Neural progenitor cell (in vitro differentiated cells): ENCODE measurements at regions not wholly inside any gene's neighbourhood (a gene's known extent, or its start where the extent isn't known, plus 50 kb on each side); places are given as distances from the start of the nearest gene placed in this dataset.
A peak's percentile ranks its signal among the peaks of the same experiment; 100 is the strongest.

Experiments used
- DNase-seq: peaks from one replicate; pipeline ENCODE4 v3.0.0-alpha.2; 2016; ENCODE audit warnings: low spot score
- H2AFZ ChIP-seq: fragments of 200-600 bp; sonication (generic); replicated peaks from 2 replicates; pipeline ENCODE4 v1.6.1; 2016; ENCODE audit warnings: antibody characterized with exemption
- H3F3A ChIP-seq: fragments of 200-600 bp; sonication (generic); 2 replicates; pipeline ENCODE4 v1.6.1; 2016; ENCODE audit warnings: antibody characterized with exemption, low read depth
- H3K27ac ChIP-seq: fragments of 200-600 bp; sonication (generic); 2 replicates; pipeline ENCODE4 v1.5.1; 2016; ENCODE audit warnings: mild to moderate bottlenecking
- H3K27me3 ChIP-seq: fragments of 200-600 bp; sonication (generic); 2 replicates; pipeline ENCODE4 v1.6.1; 2016; ENCODE audit warnings: mild to moderate bottlenecking, moderate library complexity
- H3K36me3 ChIP-seq: fragments of 200-600 bp; sonication (generic); 2 replicates; pipeline ENCODE4 v1.5.1; 2016
- H3K4me1 ChIP-seq: fragments of 200-600 bp; sonication (generic); 2 replicates; pipeline ENCODE4 v1.6.1; 2016; ENCODE audit warnings: mixed run types
- H3K4me2 ChIP-seq: fragments of 200-600 bp; sonication (generic); 2 replicates; pipeline ENCODE4 v1.6.1; 2016
- H3K4me3 ChIP-seq: fragments of 200-600 bp; sonication (generic); 2 replicates; pipeline ENCODE4 v1.5.1; 2016
- H3K79me2 ChIP-seq: fragments of 200-600 bp; sonication (generic); 2 replicates; pipeline ENCODE4 v1.6.1; 2016; ENCODE audit warnings: low read depth
- H3K9ac ChIP-seq: fragments of 200-600 bp; sonication (generic); 2 replicates; pipeline ENCODE4 v1.6.1; 2016
- H3K9me3 ChIP-seq: fragments of 200-600 bp; sonication (generic); 2 replicates; pipeline ENCODE4 v1.5.1; 2016; ENCODE audit warnings: low read depth
- H4K20me1 ChIP-seq: fragments of 200-600 bp; sonication (generic); 2 replicates; pipeline ENCODE4 v1.6.1; 2016; ENCODE audit warnings: low read depth
- H3K27ac Mint-ChIP-seq: 3 replicates; pipeline ENCODE4 v1.8.0; 2021; ENCODE audit warnings: mixed read lengths
- H3K27me3 Mint-ChIP-seq: 2 replicates; pipeline ENCODE4 v1.8.0; 2022; ENCODE audit warnings: low read depth, mild to moderate bottlenecking, inconsistent platforms, moderate library complexity, mixed read lengths; ENCODE audit not compliant: insufficient read depth
- H3K36me3 Mint-ChIP-seq: 3 replicates; pipeline ENCODE4 v1.8.0; 2021; ENCODE audit warnings: mixed read lengths
- H3K4me1 Mint-ChIP-seq: 3 replicates; pipeline ENCODE4 v1.8.0; 2021; ENCODE audit warnings: mixed read lengths
- H3K4me3 Mint-ChIP-seq: 3 replicates; pipeline ENCODE4 v1.8.0; 2021; ENCODE audit warnings: mild to moderate bottlenecking, moderate library complexity, mixed read lengths
- H3K9me3 Mint-ChIP-seq: 3 replicates; pipeline ENCODE4 v1.8.0; 2020; ENCODE audit warnings: mixed read lengths
- EZH2 ChIP-seq: fragments of 200-600 bp; sonication (generic); IDR thresholded peaks from 2 replicates; pipeline ENCODE4 v1.6.1; 2017; ENCODE audit warnings: antibody characterized with exemption, mild to moderate bottlenecking, moderate library complexity
- EZH2phosphoT487 ChIP-seq: fragments of 200-600 bp; sonication (generic); IDR thresholded peaks from 2 replicates; pipeline ENCODE4 v1.6.1; 2017; ENCODE audit warnings: antibody characterized with exemption
- TF ChIP-seq, protein P1 (sequence below): fragments of 200-600 bp; sonication (generic); IDR thresholded peaks from 2 replicates; pipeline ENCODE4 v1.5.1; 2017; ENCODE audit warnings: antibody characterized with exemption, mild to moderate bottlenecking

DNA sequence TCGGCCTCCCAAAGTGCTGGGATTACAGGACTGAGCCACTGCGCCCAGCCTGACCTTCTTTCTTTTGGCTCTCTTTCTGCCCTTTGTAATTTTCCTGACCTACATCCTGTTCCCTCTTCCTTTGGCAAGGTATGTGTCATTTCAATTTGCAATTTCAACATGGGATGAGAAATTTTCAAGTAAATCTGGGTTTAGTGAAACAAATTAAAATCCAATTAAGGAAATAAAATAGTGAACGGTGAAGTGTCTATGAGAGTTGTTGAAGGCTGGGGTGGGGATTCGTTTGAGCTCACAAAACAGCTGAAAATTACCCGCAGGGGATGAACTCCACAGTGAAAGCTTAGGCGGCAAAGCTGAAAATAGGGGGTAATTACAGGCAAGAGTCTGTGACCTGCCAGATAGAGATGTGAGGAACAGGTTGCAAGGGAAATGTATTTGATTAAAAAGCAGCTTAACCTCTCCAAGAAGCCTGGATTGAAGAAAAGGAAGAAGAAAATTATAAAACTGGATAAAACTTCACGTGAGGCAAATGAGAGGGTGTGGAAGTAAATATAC lies 277.7 kb downstream of the UTP18 start:
- Histone ChIP-seq H2AFZ (no peak overlapping the region), H3K9me3 (no peaks in the 10 kb centered on the region), H3K36me3 (no peaks in the 10 kb centered on the region), H3K79me2 (no peaks in the 10 kb centered on the region), H3K4me3 (no peak overlapping the region), H3K27ac (peak overlapping the region; percentile 14), H3K27me3 (no peaks in the 10 kb centered on the region), H3K9ac (no peak overlapping the region), H3K4me2 (no peak overlapping the region), H3F3A (peaks cover 8% of the 10 kb centered on the region), H3K4me1 (peaks cover 17% of the 10 kb centered on the region), H4K20me1 (no peaks in the 10 kb centered on the region)
- Mint-ChIP-seq H3K4me3 (no peak overlapping the region), H3K27ac (no peak overlapping the region), H3K36me3 (no peaks in the 10 kb centered on the region), H3K27me3 (peaks cover 4% of the 10 kb centered on the region), H3K4me1 (peaks cover 20% of the 10 kb centered on the region), H3K9me3 (peaks cover 3% of the 10 kb centered on the region)
- DNase-seq: no peak
- TF ChIP-seq, protein P1, sequence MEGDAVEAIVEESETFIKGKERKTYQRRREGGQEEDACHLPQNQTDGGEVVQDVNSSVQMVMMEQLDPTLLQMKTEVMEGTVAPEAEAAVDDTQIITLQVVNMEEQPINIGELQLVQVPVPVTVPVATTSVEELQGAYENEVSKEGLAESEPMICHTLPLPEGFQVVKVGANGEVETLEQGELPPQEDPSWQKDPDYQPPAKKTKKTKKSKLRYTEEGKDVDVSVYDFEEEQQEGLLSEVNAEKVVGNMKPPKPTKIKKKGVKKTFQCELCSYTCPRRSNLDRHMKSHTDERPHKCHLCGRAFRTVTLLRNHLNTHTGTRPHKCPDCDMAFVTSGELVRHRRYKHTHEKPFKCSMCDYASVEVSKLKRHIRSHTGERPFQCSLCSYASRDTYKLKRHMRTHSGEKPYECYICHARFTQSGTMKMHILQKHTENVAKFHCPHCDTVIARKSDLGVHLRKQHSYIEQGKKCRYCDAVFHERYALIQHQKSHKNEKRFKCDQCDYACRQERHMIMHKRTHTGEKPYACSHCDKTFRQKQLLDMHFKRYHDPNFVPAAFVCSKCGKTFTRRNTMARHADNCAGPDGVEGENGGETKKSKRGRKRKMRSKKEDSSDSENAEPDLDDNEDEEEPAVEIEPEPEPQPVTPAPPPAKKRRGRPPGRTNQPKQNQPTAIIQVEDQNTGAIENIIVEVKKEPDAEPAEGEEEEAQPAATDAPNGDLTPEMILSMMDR: no peak
- TF ChIP-seq EZH2 (no peak), EZH2phosphoT487 (no peak)

DNA sequence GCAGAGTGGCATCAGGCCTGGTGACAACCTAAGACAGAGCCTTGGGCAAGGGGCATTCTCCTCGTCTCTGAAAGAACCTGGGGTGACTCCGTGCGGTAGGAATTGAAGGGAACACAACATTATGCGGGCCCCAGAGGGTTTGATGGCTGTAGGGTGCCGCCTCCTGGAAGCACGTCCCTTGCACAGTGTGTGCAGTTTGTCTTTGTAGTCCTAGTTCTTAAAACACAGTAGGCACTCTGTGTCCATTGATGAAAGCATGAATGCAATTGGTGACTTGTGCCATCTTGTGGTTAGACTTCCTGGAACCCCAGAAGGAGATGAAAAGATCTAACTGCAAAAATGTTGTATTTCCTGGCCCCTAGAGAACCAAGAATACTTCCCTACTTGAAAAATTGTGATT lies 279.8 kb downstream of the UTP18 start:
- Histone ChIP-seq H3K36me3 (no peaks in the 10 kb centered on the region), H3K4me1 (peaks cover 17% of the 10 kb centered on the region), H3K79me2 (no peaks in the 10 kb centered on the region), H2AFZ (no peak overlapping the region), H3K4me2 (no peak overlapping the region), H3K4me3 (no peak overlapping the region), H3F3A (peaks cover 8% of the 10 kb centered on the region), H3K27me3 (no peaks in the 10 kb centered on the region), H4K20me1 (no peaks in the 10 kb centered on the region), H3K9me3 (no peaks in the 10 kb centered on the region), H3K9ac (no peak overlapping the region), H3K27ac (no peak overlapping the region)
- Mint-ChIP-seq H3K4me3 (no peak overlapping the region), H3K36me3 (no peaks in the 10 kb centered on the region), H3K4me1 (peaks cover 16% of the 10 kb centered on the region), H3K9me3 (peaks cover 7% of the 10 kb centered on the region), H3K27me3 (peaks cover 2% of the 10 kb centered on the region), H3K27ac (peak overlapping the region; percentile 15)
- DNase-seq: no peak
- TF ChIP-seq, protein P1: peak; percentile 20
- TF ChIP-seq EZH2: no peak

DNA sequence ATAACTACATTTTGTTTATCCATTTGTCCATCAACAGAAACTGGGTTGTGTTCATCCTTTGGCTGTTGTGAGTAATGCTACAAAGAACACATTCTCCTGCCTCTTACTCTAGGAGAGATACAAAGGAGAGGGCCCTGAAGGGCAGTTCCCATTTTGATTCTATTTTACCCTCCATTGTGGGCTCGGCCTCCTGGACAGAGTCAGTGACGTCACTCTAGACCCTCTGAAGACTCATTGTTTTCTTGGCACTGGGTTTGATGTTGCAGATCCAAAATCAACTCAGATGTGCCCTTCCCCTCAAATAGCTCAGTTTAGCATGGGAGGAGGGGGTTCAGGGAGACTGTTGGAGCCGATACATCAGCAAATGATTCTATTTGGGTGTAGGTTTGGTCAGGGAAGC lies 280.9 kb downstream of the UTP18 start:
- Mint-ChIP-seq H3K27ac (no peak overlapping the region), H3K36me3 (no peaks in the 10 kb centered on the region)
- no peaks in the 10 kb centered on the region for H3K9me3 ChIP-seq

More for the DNA sequence above, 280.9 kb downstream of the UTP18 start:
- H3K27me3 ChIP-seq: no peaks in the 10 kb centered on the region
- Mint-ChIP-seq H3K4me3 (no peak overlapping the region), H3K27me3 (peaks cover 2% of the 10 kb centered on the region), H3K4me1 (peaks cover 16% of the 10 kb centered on the region), H3K9me3 (peaks cover 7% of the 10 kb centered on the region)
- no peak overlapping the region for H3K4me3 ChIP-seq
- H3K36me3 ChIP-seq: no peaks in the 10 kb centered on the region
- no peak overlapping the region for H3K9ac ChIP-seq
- no peaks in the 10 kb centered on the region for H3K79me2 ChIP-seq
- H3K27ac ChIP-seq: no peak overlapping the region
- TF ChIP-seq EZH2phosphoT487 (no peak), EZH2 (no peak)
- TF ChIP-seq, protein P1: no peak
- peaks cover 18% of the 10 kb centered on the region for H3K4me1 ChIP-seq
- peaks cover 8% of the 10 kb centered on the region for H3F3A ChIP-seq
- H4K20me1 ChIP-seq: no peaks in the 10 kb centered on the region
- no peak for DNase-seq
- H3K4me2 ChIP-seq: no peak overlapping the region
- H2AFZ ChIP-seq: peak overlapping the region; percentile 63
